Gastrocnemius medialis (tissue), 4 donors: ENCODE measurements at regions not wholly inside any gene's neighbourhood (a gene's known extent, or its start where the extent isn't known, plus 50 kb on each side); places are given as distances from the start of the nearest gene placed in this dataset.

Experiments used
- ATAC-seq, 2 donors: fragments of 150-250 bp; one replicate each; pipeline ENCODE4 v1.9.1; 2016
- DNase-seq, 2 donors: peaks; one replicate each; pipeline ENCODE4 v3.0.0-alpha.2; 2019
- H3K27ac ChIP-seq, 4 donors: fragments of 200-600 bp; sonication (generic); 1 replicate in 1 of 4; 2 replicates in 3 of 4; pipeline ENCODE4 v1.5.1; 2016 to 2018; ENCODE audit warnings: mild to moderate bottlenecking in 2 of 4, moderate library complexity in 1 of 4
- H3K27me3 ChIP-seq, 3 donors: fragments of 200-600 bp; sonication (generic) in 2 of 3; 1 replicate in 1 of 3; 2 replicates in 2 of 3; pipeline versions ENCODE4 v1.5.1 to v1.6.0; 2016 to 2019; ENCODE audit warnings: mild to moderate bottlenecking in 1 of 3, moderate library complexity in 1 of 3
- H3K36me3 ChIP-seq, 2 donors: fragments of 200-600 bp; sonication (generic) in 1 of 2; one replicate each; pipeline ENCODE4 v1.5.1; 2017 to 2018
- H3K4me1 ChIP-seq, 2 donors: fragments of 200-600 bp; sonication (generic) in 1 of 2; one replicate each; pipeline ENCODE4 v1.5.1; 2016 to 2017; ENCODE audit warnings: mild to moderate bottlenecking in 2 of 2
- H3K4me3 ChIP-seq, 4 donors: fragments of 200-600 bp; sonication (generic) in 3 of 4; 1 replicate in 1 of 4; 2 replicates in 3 of 4; pipeline ENCODE4 v1.5.1; 2016 to 2019; ENCODE audit warnings: mild to moderate bottlenecking in 2 of 4
- H3K9me3 ChIP-seq, 3 donors: fragments of 200-600 bp; sonication (generic) in 2 of 3; 1 replicate in 1 of 3; 2 replicates in 2 of 3; pipeline ENCODE4 v1.5.1; 2016 to 2019
- CTCF ChIP-seq, 5 experiments: fragments of 450-650 bp in 3 of 5; fragments of 200-600 bp in 2 of 5; sonication (generic) in 2 of 5; IDR thresholded peaks in 4 of 5; conservative IDR thresholded peaks in 1 of 5; 1 replicate in 4 of 5; 2 replicates in 1 of 5; pipeline ENCODE4 v1.5.1; 2016 to 2019; ENCODE audit warnings: antibody characterized with exemption in 5 of 5, mild to moderate bottlenecking in 3 of 5, moderate library complexity in 3 of 5
- POLR2A ChIP-seq, 2 donors: fragments of 450-650 bp; IDR thresholded peaks; one replicate each; pipeline ENCODE4 v1.6.1; 2017; ENCODE audit warnings: antibody characterized with exemption in 2 of 2, mild to moderate bottlenecking in 2 of 2, moderate library complexity in 2 of 2
- in situ Hi-C, 4 donors: fragments of 200-750 bp; cut with MboI; loops; one replicate each; pipeline versions ENCODE4 v1.15.0 to v1.8.0; 2017; ENCODE audit warnings: low sequenced_read_pairs in 4 of 4
- intact Hi-C: fragments of 100-400 bp; cut with DNase I; formaldehyde crosslinking; loops from one replicate; pipeline ENCODE4 v1.15.1; 2023; ENCODE audit warnings: low total_unique reads

GRCh38 chr1:168888418-168888817 is 159.4 kb upstream of the DPT start:
- ATAC-seq (no peak), DNase-seq (no peak)
- H3K4me3 ChIP-seq, result no peak overlapping the region
- no peak overlapping the region for H3K27ac ChIP-seq
- no peaks in the 10 kb centered on the region for H3K36me3 ChIP-seq
- intact Hi-C loops, result loop anchor here (10.0 kb wide), 1 partner anchor 164 kb away; the partner anchor contains the start of gene DPT
- no peaks in the 10 kb centered on the region for H3K9me3 ChIP-seq
- in situ Hi-C loops, result no loop called here
- no peak for TF ChIP-seq CTCF (IDR thresholded peaks at IDR 0.05 in 4 of 5, conservative IDR thresholded peaks at IDR 0.05 in 1 of 5)
- H3K27me3 ChIP-seq, result no peaks in the 10 kb centered on the region
- peaks cover 1 to 9% of the 10 kb centered on the region in 2 donors for H3K4me1 ChIP-seq

- no peak for TF ChIP-seq CTCF (IDR thresholded peaks at IDR 0.05 in 4 of 5, conservative IDR thresholded peaks at IDR 0.05 in 1 of 5)
- no peak for TF ChIP-seq POLR2A (IDR thresholded peaks at IDR 0.05)
- no peak for DNase-seq
- H3K27ac ChIP-seq, result peak overlapping the region; percentile 83 to 95 (median 88)
- H3K4me3 ChIP-seq, result peak overlapping the region in 3 of 4 donors; percentile 7 to 17 (median 10)
- H3K27me3 ChIP-seq, result no peaks in the 10 kb centered on the region
- peak; percentile 72 to 81 for ATAC-seq
- peaks cover 8 to 21% of the 10 kb centered on the region in 2 donors for H3K4me1 ChIP-seq
- intact Hi-C loops (loop anchor here (2.0 to 10.0 kb wide), 5 partner anchors 111 to 592 kb away; partner anchors contain the start of gene SLC19A2), in situ Hi-C loops (loop anchor here in 2 of 4 donors (10.0 kb wide), 3 partner anchors 258 to 592 kb away; partner anchors contain the start of gene SLC19A2 (in 1 of the 2))
- no peaks in the 10 kb centered on the region for H3K36me3 ChIP-seq
- no peaks in the 10 kb centered on the region for H3K9me3 ChIP-seq
Observed at GRCh38 chr1:168892931-168893330, 163.9 kb upstream of the DPT start.

- peak overlapping the region in 2 of 4 donors; percentile 11 to 19 for H3K4me3 ChIP-seq
- H3K27me3 ChIP-seq, result no peaks in the 10 kb centered on the region
- ATAC-seq (peak; percentile 98 to 99), DNase-seq (peak; percentile 74 to 88)
- intact Hi-C loops (loop anchor here (2.0 to 10.0 kb wide), 5 partner anchors 111 to 591 kb away; partner anchors contain the start of gene SLC19A2), in situ Hi-C loops (loop anchor here in 2 of 4 donors (10.0 kb wide), 3 partner anchors 259 to 591 kb away; partner anchors contain the start of gene SLC19A2 (in 1 of the 2))
- peaks cover 8 to 21% of the 10 kb centered on the region in 2 donors for H3K4me1 ChIP-seq
- peak; percentile 11 to 47 for TF ChIP-seq POLR2A (IDR thresholded peaks at IDR 0.05)
- no peak for TF ChIP-seq CTCF (IDR thresholded peaks at IDR 0.05 in 4 of 5, conservative IDR thresholded peaks at IDR 0.05 in 1 of 5)
- no peaks in the 10 kb centered on the region for H3K9me3 ChIP-seq
- H3K27ac ChIP-seq, result peak overlapping the region; percentile 83 to 95 (median 88)
- no peaks in the 10 kb centered on the region for H3K36me3 ChIP-seq
Observed at GRCh38 chr1:168893359-168893801, 164.4 kb upstream of the DPT start.

GRCh38 chr1:168894397-168894903 is 165.4 kb upstream of the DPT start:
- no peaks in the 10 kb centered on the region for H3K36me3 ChIP-seq

More at GRCh38 chr1:168894397-168894903, 165.4 kb upstream of the DPT start:
- TF ChIP-seq CTCF (IDR thresholded peaks at IDR 0.05 in 4 of 5, conservative IDR thresholded peaks at IDR 0.05 in 1 of 5) (no peak), POLR2A (IDR thresholded peaks at IDR 0.05) (no peak)
- intact Hi-C loops (loop anchor here (2.0 to 10.0 kb wide), 5 partner anchors 112 to 590 kb away; partner anchors contain the start of gene SLC19A2), in situ Hi-C loops (loop anchor here in 2 of 4 donors (10.0 kb wide), 3 partner anchors 260 to 590 kb away; partner anchors contain the start of gene SLC19A2 (in 1 of the 2))
- no peaks in the 10 kb centered on the region for H3K9me3 ChIP-seq
- H3K4me1 ChIP-seq, result peaks cover 8 to 21% of the 10 kb centered on the region in 2 donors
- no peak for ATAC-seq
- no peak for DNase-seq
- H3K27ac ChIP-seq, result peak overlapping the region; percentile 83 to 95 (median 88)
- no peaks in the 10 kb centered on the region for H3K27me3 ChIP-seq
- no peak overlapping the region for H3K4me3 ChIP-seq
